Naive thymus-derived CD8-positive, alpha-beta T cell (primary cell): ENCODE measurements at regions not wholly inside any gene's neighbourhood (a gene's known extent, or its start where the extent isn't known, plus 50 kb on each side); places are given as distances from the start of the nearest gene placed in this dataset.
A peak's percentile ranks its signal among the peaks of the same experiment; 100 is the strongest.

Experiments
- ATAC-seq, 2 donors: fragments of 150-1000 bp; cut with Tn5 transposase in 1 of 2; sonication (Bioruptor Pico), chemical (Tn5 transposase) in 1 of 2; 1 replicate in 1 of 2; 2 replicates in 1 of 2; pipeline ENCODE4 v1.10.0; 2021; ENCODE audit warnings: mild to moderate bottlenecking in 2 of 2, moderate library complexity in 2 of 2
- POLR2A ChIA-PET: fragments of 350-600 bp; sonication (Branson Sonifier 250); formaldehyde crosslinking; loops from one replicate; lab custom pipeline; 2021; ENCODE audit warnings: antibody characterized with exemption; lab: Charles Lee
- DNase-seq, 10 donors: peaks; one replicate each; pipeline versions ENCODE4 v3.0.0 to v3.0.0-alpha.2; 2020 to 2022
- H3K27ac Mint-ChIP-seq, 10 donors: one replicate each; pipeline ENCODE4 v1.8.0; 2020 to 2022; ENCODE audit warnings: mild to moderate bottlenecking in 10 of 10, mixed read lengths in 10 of 10, moderate library complexity in 4 of 10, inconsistent platforms in 1 of 10
- H3K27me3 Mint-ChIP-seq, 5 donors: one replicate each; pipeline ENCODE4 v1.8.0; 2021 to 2022; ENCODE audit warnings: mixed read lengths in 5 of 5
- H3K36me3 Mint-ChIP-seq, 3 donors: one replicate each; pipeline ENCODE4 v1.8.0; 2020 to 2022; ENCODE audit warnings: mixed read lengths in 3 of 3, mild to moderate bottlenecking in 2 of 3, inconsistent platforms in 1 of 3
- H3K4me1 Mint-ChIP-seq, 4 donors: one replicate each; pipeline ENCODE4 v1.8.0; 2021 to 2022; ENCODE audit warnings: mixed read lengths in 4 of 4
- H3K4me3 Mint-ChIP-seq, 10 donors: one replicate each; pipeline ENCODE4 v1.8.0; 2020 to 2022; ENCODE audit warnings: mild to moderate bottlenecking in 10 of 10, mixed read lengths in 10 of 10, moderate library complexity in 6 of 10, inconsistent platforms in 1 of 10
- H3K9me3 Mint-ChIP-seq, 9 donors: one replicate each; pipeline ENCODE4 v1.8.0; 2020 to 2022; ENCODE audit warnings: mixed read lengths in 9 of 9, mild to moderate bottlenecking in 3 of 9, inconsistent platforms in 1 of 9, moderate library complexity in 1 of 9

DNA sequence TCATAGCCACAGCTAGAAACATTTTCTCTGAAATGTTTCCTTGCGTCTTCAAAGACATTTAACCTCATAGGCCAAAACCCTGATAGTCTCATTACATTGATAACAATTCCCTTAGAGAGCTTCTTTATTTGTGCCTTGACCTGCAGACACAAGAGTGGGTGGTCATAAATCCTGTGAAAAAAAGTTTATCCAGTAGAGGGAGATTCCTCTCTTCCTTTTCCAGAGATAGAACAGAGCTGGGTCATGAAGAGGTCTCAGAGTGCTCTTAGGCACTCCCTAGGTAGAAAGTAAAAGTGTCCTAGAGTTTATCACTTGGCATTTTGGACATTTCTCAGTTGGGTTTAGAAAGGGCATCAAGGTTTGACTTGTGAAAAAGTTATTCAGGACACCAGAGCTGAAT, 426.1 kb downstream of the NUF2 start:
- Mint-ChIP-seq H3K4me1 (no peaks in the 10 kb centered on the region), H3K9me3 (peaks cover 4 to 34% (median 24%) of the 10 kb centered on the region in 9 donors), H3K4me3 (no peak overlapping the region), H3K27ac (no peak overlapping the region), H3K36me3 (peaks cover 0 to 13% (median under 1%) of the 10 kb centered on the region in 3 donors), H3K27me3 (no peaks in the 10 kb centered on the region)
- POLR2A ChIA-PET: no interaction called here
- no peak for DNase-seq
- ATAC-seq: no peak

DNA sequence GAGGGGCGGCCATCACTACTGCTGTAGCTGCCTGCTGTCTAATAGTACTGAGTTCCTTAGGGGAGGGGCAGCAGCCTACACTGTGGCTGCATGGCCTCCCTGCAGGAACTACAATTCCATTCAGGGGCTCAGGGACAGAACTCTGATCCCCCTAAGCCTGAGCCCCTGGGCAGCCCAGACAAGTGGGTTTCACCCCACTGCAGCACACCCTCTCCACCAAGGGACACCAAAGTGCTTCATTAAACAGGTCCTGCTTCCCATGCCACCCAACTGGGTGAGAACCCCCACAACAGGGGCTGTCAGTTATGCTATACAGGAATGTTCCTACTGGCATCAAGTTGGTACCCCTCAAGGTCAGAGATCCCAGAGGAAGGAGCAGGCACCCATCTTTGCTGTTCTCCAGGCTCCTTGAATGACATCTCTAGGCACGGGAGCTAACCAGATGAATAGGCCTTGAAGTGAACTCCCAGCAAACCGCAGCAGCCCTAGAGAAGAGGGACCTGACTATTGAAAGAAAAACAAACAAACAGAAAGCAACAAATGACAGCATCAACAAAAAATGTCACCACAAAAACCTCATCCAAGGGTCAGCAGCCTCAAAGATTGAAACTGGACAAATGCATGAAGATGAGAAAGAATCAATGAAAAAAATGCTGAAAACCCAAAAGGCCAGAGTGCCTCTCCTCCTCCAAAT, 437.4 kb downstream of the NUF2 start:
- Mint-ChIP-seq H3K36me3 (peaks cover 0 to 9% (median 0%) of the 10 kb centered on the region in 3 donors), H3K27ac (no peak overlapping the region), H3K4me3 (no peak overlapping the region), H3K4me1 (no peaks in the 10 kb centered on the region), H3K27me3 (peaks cover 0 to 8% (median 0%) of the 10 kb centered on the region in 5 donors), H3K9me3 (peaks cover 11 to 49% (median 24%) of the 10 kb centered on the region in 9 donors)
- ATAC-seq (no peak), DNase-seq (no peak)
- POLR2A ChIA-PET: no interaction called here

DNA sequence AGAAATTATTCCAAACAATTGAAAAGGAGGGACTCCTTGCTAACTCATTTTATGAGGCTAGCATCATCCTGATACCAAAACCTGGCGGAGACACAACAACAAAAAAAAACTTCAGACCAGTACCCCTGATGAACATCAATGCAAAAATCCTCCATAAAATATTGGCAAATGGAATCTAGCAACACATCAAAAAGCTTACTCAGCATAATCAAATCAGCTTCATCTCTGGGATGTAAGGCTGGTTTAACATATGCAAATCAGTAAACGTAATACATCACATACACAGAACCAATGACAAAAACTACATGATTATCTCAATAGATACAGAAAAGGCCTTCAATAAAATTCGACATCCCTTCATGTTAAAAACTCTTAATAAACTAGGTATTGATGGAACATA, 440.1 kb downstream of the NUF2 start:
- H3K27me3 Mint-ChIP-seq: peaks cover 0 to 8% (median 0%) of the 10 kb centered on the region in 5 donors
- peaks cover 0 to 13% (median 0%) of the 10 kb centered on the region in 3 donors for H3K36me3 Mint-ChIP-seq
- H3K27ac Mint-ChIP-seq: no peak overlapping the region
- DNase-seq: no peak
- no peak overlapping the region for H3K4me3 Mint-ChIP-seq
- no peak for ATAC-seq
- peaks cover 10 to 60% (median 23%) of the 10 kb centered on the region in 9 donors for H3K9me3 Mint-ChIP-seq
- POLR2A ChIA-PET: no interaction called here
- no peaks in the 10 kb centered on the region for H3K4me1 Mint-ChIP-seq

DNA sequence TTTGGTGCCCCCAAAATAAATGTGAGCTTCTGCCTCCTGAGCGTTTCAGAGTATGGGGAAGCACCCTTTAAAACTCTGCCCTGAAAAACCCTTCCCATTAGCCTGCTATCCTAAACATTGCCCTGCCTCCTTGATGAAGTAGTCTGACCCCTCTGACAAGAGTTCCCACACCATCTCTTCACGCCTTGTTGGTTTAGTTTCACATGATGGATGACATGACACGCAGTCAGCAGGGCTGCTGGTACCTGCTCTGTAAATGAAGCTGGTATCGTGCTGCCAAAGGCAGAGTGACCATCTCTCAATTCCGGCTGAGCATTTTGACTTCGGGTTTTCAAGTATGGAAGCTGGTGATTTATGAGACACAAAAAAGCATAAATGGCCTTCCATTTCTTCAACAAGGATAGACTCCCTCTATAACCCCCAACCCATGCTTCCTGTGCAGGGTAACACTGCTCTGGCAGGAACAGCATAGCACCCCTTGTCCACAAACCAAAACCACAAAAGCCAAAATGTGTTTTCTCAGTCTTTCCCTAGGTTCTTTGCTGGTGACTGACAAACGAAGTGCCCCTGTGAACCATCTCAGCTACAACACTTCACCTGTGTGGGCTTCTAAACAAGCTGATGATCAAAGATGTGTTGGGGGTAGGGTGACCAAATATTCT, 444.6 kb downstream of the NUF2 start:
- ATAC-seq: no peak
- H3K27ac Mint-ChIP-seq: peak overlapping the region in 1 of 10 donors; percentile 46
- peaks cover 2 to 29% (median 11%) of the 10 kb centered on the region in 9 donors for H3K9me3 Mint-ChIP-seq
- no peaks in the 10 kb centered on the region for H3K4me1 Mint-ChIP-seq
- POLR2A ChIA-PET: no interaction called here
- peaks cover 0 to 7% (median 0%) of the 10 kb centered on the region in 3 donors for H3K36me3 Mint-ChIP-seq
- peaks cover 0 to 1% (median 0%) of the 10 kb centered on the region in 5 donors for H3K27me3 Mint-ChIP-seq
- no peak for DNase-seq
- no peak overlapping the region for H3K4me3 Mint-ChIP-seq

DNA sequence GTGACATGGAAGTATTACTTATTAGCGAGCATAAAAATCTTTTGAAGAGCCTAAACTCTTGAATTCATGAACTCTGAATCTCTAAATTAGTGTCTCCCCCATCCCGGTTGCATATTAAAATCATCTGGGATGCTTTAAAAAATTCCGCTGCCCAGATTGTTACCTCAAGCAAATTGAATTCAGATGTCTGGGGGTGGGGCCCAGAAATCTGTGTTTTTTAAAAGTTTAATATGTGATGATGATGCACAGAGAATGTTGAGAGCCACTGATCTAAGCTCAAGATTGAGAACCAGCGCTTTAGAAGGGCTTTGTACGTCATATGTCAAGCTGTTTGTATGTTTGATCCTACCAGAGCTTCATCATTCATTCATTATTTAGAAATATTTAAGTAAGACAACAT, 446.8 kb downstream of the NUF2 start:
- Mint-ChIP-seq H3K4me1 (no peaks in the 10 kb centered on the region), H3K36me3 (peaks cover 0 to 7% (median 0%) of the 10 kb centered on the region in 3 donors), H3K27me3 (peaks cover 0 to 1% (median 0%) of the 10 kb centered on the region in 5 donors), H3K4me3 (no peak overlapping the region), H3K27ac (no peak overlapping the region), H3K9me3 (peaks cover 0 to 35% (median 10%) of the 10 kb centered on the region in 9 donors)
- POLR2A ChIA-PET: no interaction called here
- DNase-seq (no peak), ATAC-seq (no peak)

DNA sequence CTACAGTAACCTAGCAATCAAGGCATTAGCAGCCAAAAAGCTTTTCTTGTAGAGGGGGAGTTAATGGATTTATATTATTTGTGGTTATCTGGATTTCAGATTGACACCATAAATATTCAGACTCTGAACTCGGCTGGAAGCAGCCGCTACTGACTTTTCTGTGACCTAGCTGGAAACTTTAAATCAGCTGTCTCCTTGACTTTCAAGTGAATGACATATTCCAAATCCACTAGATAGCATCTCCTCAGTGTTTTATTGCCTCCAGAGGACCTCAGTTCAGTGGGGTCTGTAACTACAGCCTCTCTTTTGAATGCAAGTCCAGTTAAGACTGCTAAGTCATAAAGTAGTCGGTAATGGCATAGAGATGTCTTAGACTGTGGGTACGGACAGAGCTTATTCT, 448.5 kb downstream of the NUF2 start:
- no peak for ATAC-seq
- no peak for DNase-seq
- Mint-ChIP-seq H3K27ac (no peak overlapping the region), H3K4me3 (no peak overlapping the region), H3K4me1 (no peaks in the 10 kb centered on the region), H3K27me3 (peaks cover 0 to 4% (median 1%) of the 10 kb centered on the region in 5 donors), H3K36me3 (peaks cover 0 to 3% (median 0%) of the 10 kb centered on the region in 3 donors), H3K9me3 (peaks cover 0 to 31% (median 4%) of the 10 kb centered on the region in 9 donors)
- POLR2A ChIA-PET: no interaction called here

DNA sequence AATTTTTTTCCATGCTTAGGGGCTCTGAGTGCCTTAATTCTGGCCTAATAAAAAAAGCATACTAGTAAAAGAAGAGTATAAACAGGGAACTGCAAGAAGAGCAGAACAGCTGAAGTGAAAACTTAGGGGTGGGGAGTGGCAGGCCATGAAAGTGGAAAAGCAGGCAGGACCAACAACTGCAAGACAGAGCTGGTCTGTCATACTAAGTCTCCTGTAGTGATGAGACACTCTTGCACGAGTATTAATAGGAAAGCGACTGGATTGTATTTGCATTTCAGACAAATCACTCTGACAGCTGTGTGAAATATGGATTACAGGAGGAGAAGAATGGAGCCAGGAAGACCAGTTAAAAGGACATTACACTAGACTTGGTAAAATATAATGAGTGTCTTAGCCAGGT, 449.9 kb downstream of the NUF2 start:
- Mint-ChIP-seq H3K4me3 (no peak overlapping the region), H3K27ac (no peak overlapping the region), H3K36me3 (no peaks in the 10 kb centered on the region), H3K27me3 (peaks cover 0 to 4% (median 1%) of the 10 kb centered on the region in 5 donors), H3K9me3 (peaks cover 0 to 26% (median 3%) of the 10 kb centered on the region in 9 donors), H3K4me1 (no peaks in the 10 kb centered on the region)
- POLR2A ChIA-PET: no interaction called here
- no peak for DNase-seq
- no peak for ATAC-seq

DNA sequence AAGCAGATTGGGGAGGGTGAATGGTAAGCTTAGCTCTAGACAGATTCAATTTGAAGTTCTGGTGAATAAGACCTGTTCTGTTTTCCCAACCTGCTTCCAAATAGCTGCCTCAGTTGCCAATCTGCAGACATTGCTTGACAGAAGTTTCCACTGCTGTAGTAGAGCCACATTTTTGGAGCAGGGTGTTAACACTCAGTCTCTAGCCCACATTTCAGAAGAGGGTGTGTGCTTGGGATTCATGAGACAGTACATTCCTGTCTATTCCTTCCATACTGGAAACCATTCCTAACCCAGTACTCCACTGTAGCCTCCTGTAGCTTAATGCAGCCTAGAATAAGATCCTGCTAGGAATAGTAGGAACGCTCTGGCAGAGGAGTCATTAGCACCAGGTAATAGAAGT, 450.5 kb downstream of the NUF2 start:
- POLR2A ChIA-PET: no interaction called here
- Mint-ChIP-seq H3K4me3 (no peak overlapping the region), H3K4me1 (no peaks in the 10 kb centered on the region), H3K9me3 (peaks cover 0 to 26% (median 3%) of the 10 kb centered on the region in 9 donors), H3K27me3 (peaks cover 0 to 4% (median 1%) of the 10 kb centered on the region in 5 donors), H3K27ac (no peak overlapping the region), H3K36me3 (no peaks in the 10 kb centered on the region)
- DNase-seq (no peak), ATAC-seq (no peak)

- Mint-ChIP-seq H3K36me3 (no peaks in the 10 kb centered on the region), H3K27ac (no peak overlapping the region), H3K9me3 (peaks cover 3 to 35% (median 7%) of the 10 kb centered on the region in 9 donors), H3K27me3 (peaks cover 0 to 4% (median 1%) of the 10 kb centered on the region in 5 donors), H3K4me3 (no peak overlapping the region), H3K4me1 (no peaks in the 10 kb centered on the region)
- ATAC-seq (no peak), DNase-seq (no peak)
- POLR2A ChIA-PET: no interaction called here
Observed at GRCh38 chr1:163773396-163773795, 451.6 kb downstream of the NUF2 start.

DNA sequence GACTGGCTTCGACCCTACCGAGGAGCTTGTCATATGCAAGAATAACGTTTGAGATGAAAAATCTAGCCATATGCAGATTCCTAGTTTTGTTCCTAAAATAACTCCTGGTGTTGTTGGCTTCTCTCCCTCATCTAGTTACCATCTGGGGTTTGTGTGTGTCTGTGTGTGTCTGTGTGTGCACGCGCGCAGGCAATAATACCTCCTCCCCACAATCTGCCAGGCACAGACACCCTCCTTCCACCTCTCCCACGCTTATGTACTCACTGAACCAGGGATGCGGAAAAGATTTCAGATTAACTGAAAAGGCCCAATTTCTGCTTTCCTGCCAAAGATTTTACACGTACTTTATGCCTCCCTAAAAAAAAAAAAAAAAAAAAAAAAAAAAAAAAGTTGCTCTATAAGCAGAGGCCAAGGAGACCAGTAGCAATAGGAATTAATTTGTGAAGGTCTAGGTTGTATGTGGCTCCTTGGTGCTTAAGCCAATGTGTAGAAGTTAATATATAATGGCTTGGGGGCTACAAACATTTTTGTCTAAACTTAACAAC, 452.7 kb downstream of the NUF2 start:
- ATAC-seq: no peak
- POLR2A ChIA-PET: no interaction called here
- H3K27ac Mint-ChIP-seq: no peak overlapping the region
- no peaks in the 10 kb centered on the region for H3K36me3 Mint-ChIP-seq
- peaks cover 3 to 44% (median 11%) of the 10 kb centered on the region in 9 donors for H3K9me3 Mint-ChIP-seq
- DNase-seq: no peak
- no peak overlapping the region for H3K4me3 Mint-ChIP-seq
- peaks cover 0 to 4% (median under 1%) of the 10 kb centered on the region in 5 donors for H3K27me3 Mint-ChIP-seq
- no peaks in the 10 kb centered on the region for H3K4me1 Mint-ChIP-seq

- Mint-ChIP-seq H3K4me1 (no peaks in the 10 kb centered on the region), H3K36me3 (no peaks in the 10 kb centered on the region)
- POLR2A ChIA-PET: no interaction called here
Observed at GRCh38 chr1:163774978-163775620, 453.3 kb downstream of the NUF2 start.

GRCh38 chr1:163777205-163777604, 455.5 kb downstream of the NUF2 start:
- H3K4me3 Mint-ChIP-seq: no peak overlapping the region
- peaks cover 5 to 49% (median 13%) of the 10 kb centered on the region in 9 donors for H3K9me3 Mint-ChIP-seq
- POLR2A ChIA-PET: no interaction called here
- H3K27ac Mint-ChIP-seq: no peak overlapping the region
- H3K27me3 Mint-ChIP-seq: peaks cover 0 to 4% (median 0%) of the 10 kb centered on the region in 5 donors
- H3K36me3 Mint-ChIP-seq: no peaks in the 10 kb centered on the region
- no peaks in the 10 kb centered on the region for H3K4me1 Mint-ChIP-seq
- DNase-seq (no peak), ATAC-seq (no peak)

More at GRCh38 chr1:163774978-163775620, 453.3 kb downstream of the NUF2 start:
- H3K27me3 Mint-ChIP-seq: peaks cover 0 to 4% (median 0%) of the 10 kb centered on the region in 5 donors
- ATAC-seq: no peak
- H3K9me3 Mint-ChIP-seq: peaks cover 3 to 44% (median 9%) of the 10 kb centered on the region in 9 donors
- H3K27ac Mint-ChIP-seq: no peak overlapping the region
- DNase-seq: no peak
- no peak overlapping the region for H3K4me3 Mint-ChIP-seq

- no peak overlapping the region for H3K4me3 Mint-ChIP-seq
- peaks cover 2 to 47% (median 13%) of the 10 kb centered on the region in 9 donors for H3K9me3 Mint-ChIP-seq
- POLR2A ChIA-PET: no interaction called here
- DNase-seq (no peak), ATAC-seq (no peak)
- H3K36me3 Mint-ChIP-seq: no peaks in the 10 kb centered on the region
- H3K27me3 Mint-ChIP-seq: no peaks in the 10 kb centered on the region
- H3K4me1 Mint-ChIP-seq: no peaks in the 10 kb centered on the region
- no peak overlapping the region for H3K27ac Mint-ChIP-seq
Observed at GRCh38 chr1:163781146-163781545, 459.4 kb downstream of the NUF2 start.
